ENCODE measurements at regions not wholly inside any gene's neighbourhood (a gene's known extent, or its start where the extent isn't known, plus 50 kb on each side); places are given as distances from the start of the nearest gene placed in this dataset.

GRCh38 chr14:104388541-104389325 is 190.8 kb upstream of the C14orf180 start:
- peaks cover 22% of the 10 kb centered on the region for H3K27me3 ChIP-seq
- DNase-seq, result peak in 1 of 2 experiments; percentile 1

GRCh38 chr14:104389326-104390220 is 190.0 kb upstream of the C14orf180 start:
- no peaks in the 10 kb centered on the region for H3K36me3 ChIP-seq
- H3K27ac ChIP-seq, result no peak overlapping the region
- no peaks in the 10 kb centered on the region for H3K9me3 ChIP-seq (replicated peaks)
- H3K4me3 ChIP-seq, result no peak overlapping the region
- H3K4me1 ChIP-seq, result no peaks in the 10 kb centered on the region
- H3K27me3 ChIP-seq, result peaks cover 17% of the 10 kb centered on the region
- DNase-seq, result peak in 1 of 2 experiments; percentile 5

More at GRCh38 chr14:104388541-104389325, 190.8 kb upstream of the C14orf180 start:
- Histone ChIP-seq H3K4me1 (no peaks in the 10 kb centered on the region), H3K4me3 (no peak overlapping the region), H3K9me3 (replicated peaks) (no peaks in the 10 kb centered on the region), H3K36me3 (no peaks in the 10 kb centered on the region), H3K27ac (no peak overlapping the region)

- H3K9me3 ChIP-seq (replicated peaks), result no peaks in the 10 kb centered on the region
- H3K27me3 ChIP-seq, result peaks cover 17% of the 10 kb centered on the region
- no peaks in the 10 kb centered on the region for H3K36me3 ChIP-seq
- H3K27ac ChIP-seq, result no peak overlapping the region
- H3K4me1 ChIP-seq, result no peaks in the 10 kb centered on the region
- no peak overlapping the region for H3K4me3 ChIP-seq
- DNase-seq, result peak in 1 of 2 experiments; percentile 2
Measured at GRCh38 chr14:104390221-104390931, 189.2 kb upstream of the C14orf180 start.

- peak; percentile 1 to 17 for DNase-seq
- Histone ChIP-seq H3K4me3 (no peak overlapping the region), H3K4me1 (no peaks in the 10 kb centered on the region), H3K27me3 (peaks cover 17% of the 10 kb centered on the region), H3K36me3 (no peaks in the 10 kb centered on the region), H3K9me3 (replicated peaks) (no peaks in the 10 kb centered on the region), H3K27ac (no peak overlapping the region)
Measured at GRCh38 chr14:104390941-104391901, 188.3 kb upstream of the C14orf180 start.

GRCh38 chr14:104392001-104392395 is 187.6 kb upstream of the C14orf180 start:
- H3K27ac ChIP-seq, result no peak overlapping the region
- no peaks in the 10 kb centered on the region for H3K9me3 ChIP-seq (replicated peaks)
- DNase-seq, result peak in 1 of 2 experiments; percentile 1
- no peaks in the 10 kb centered on the region for H3K36me3 ChIP-seq
- H3K4me1 ChIP-seq, result no peaks in the 10 kb centered on the region
- H3K4me3 ChIP-seq, result no peak overlapping the region
- peaks cover 17% of the 10 kb centered on the region for H3K27me3 ChIP-seq

- no peaks in the 10 kb centered on the region for H3K4me1 ChIP-seq
- no peak overlapping the region for H3K27ac ChIP-seq
- H3K27me3 ChIP-seq, result peaks cover 17% of the 10 kb centered on the region
- no peak overlapping the region for H3K4me3 ChIP-seq
- no peak for DNase-seq
- no peaks in the 10 kb centered on the region for H3K36me3 ChIP-seq
- H3K9me3 ChIP-seq (replicated peaks), result 0 out of 2 replicates have a peak, but pooled peaks cover under 1% of the 10 kb centered on the region
Measured at GRCh38 chr14:104392396-104393198, 187.0 kb upstream of the C14orf180 start.

- DNase-seq, result peak in 1 of 2 experiments; percentile 1
Measured at GRCh38 chr14:104393199-104393897, 186.2 kb upstream of the C14orf180 start.

GRCh38 chr14:104393898-104394381 is 185.6 kb upstream of the C14orf180 start:
- 0 out of 2 replicates have a peak, but pooled peaks cover 4% of the 10 kb centered on the region for H3K9me3 ChIP-seq (replicated peaks)
- H3K4me1 ChIP-seq, result no peaks in the 10 kb centered on the region
- no peak overlapping the region for H3K27ac ChIP-seq
- H3K36me3 ChIP-seq, result no peaks in the 10 kb centered on the region
- no peak overlapping the region for H3K4me3 ChIP-seq
- DNase-seq, result peak; percentile 27 to 54
- peaks cover 17% of the 10 kb centered on the region for H3K27me3 ChIP-seq

More at GRCh38 chr14:104393199-104393897, 186.2 kb upstream of the C14orf180 start:
- Histone ChIP-seq H3K4me3 (no peak overlapping the region), H3K9me3 (replicated peaks) (0 out of 2 replicates have a peak, but pooled peaks cover 4% of the 10 kb centered on the region), H3K27ac (no peak overlapping the region), H3K27me3 (peaks cover 17% of the 10 kb centered on the region), H3K4me1 (no peaks in the 10 kb centered on the region), H3K36me3 (no peaks in the 10 kb centered on the region)

- Histone ChIP-seq H3K4me1 (no peaks in the 10 kb centered on the region), H3K9me3 (replicated peaks) (0 out of 2 replicates have a peak, but pooled peaks cover 4% of the 10 kb centered on the region), H3K27ac (no peak overlapping the region), H3K4me3 (no peak overlapping the region), H3K36me3 (no peaks in the 10 kb centered on the region), H3K27me3 (peaks cover 17% of the 10 kb centered on the region)
- DNase-seq, result peak in 1 of 2 experiments; percentile 1
Measured at GRCh38 chr14:104394409-104394851, 185.1 kb upstream of the C14orf180 start.

- no peaks in the 10 kb centered on the region for H3K36me3 ChIP-seq
- H3K4me3 ChIP-seq, result no peak overlapping the region
- 0 out of 2 replicates have a peak, but pooled peaks cover 4% of the 10 kb centered on the region for H3K9me3 ChIP-seq (replicated peaks)
- no peak overlapping the region for H3K27ac ChIP-seq
- H3K4me1 ChIP-seq, result no peaks in the 10 kb centered on the region
- H3K27me3 ChIP-seq, result peaks cover 17% of the 10 kb centered on the region
- DNase-seq, result peak in 1 of 2 experiments; percentile 0
Measured at GRCh38 chr14:104395276-104395675, 184.3 kb upstream of the C14orf180 start.

- Histone ChIP-seq H3K4me3 (no peak overlapping the region), H3K36me3 (no peaks in the 10 kb centered on the region), H3K27me3 (peaks cover 14% of the 10 kb centered on the region), H3K27ac (no peak overlapping the region), H3K9me3 (replicated peaks) (0 out of 2 replicates have a peak, but pooled peaks cover 4% of the 10 kb centered on the region), H3K4me1 (no peaks in the 10 kb centered on the region)
- peak in 1 of 2 experiments; percentile 0 for DNase-seq
Measured at GRCh38 chr14:104395941-104396681, 183.5 kb upstream of the C14orf180 start.

Measured in SJCRH30 (cell line).